ENCODE measurements at regions not wholly inside any gene's neighbourhood (a gene's known extent, or its start where the extent isn't known, plus 50 kb on each side); places are given as distances from the start of the nearest gene placed in this dataset.

GRCh38 chr12:97259098-97259497 is 203.5 kb upstream of the RMST start:
- Histone ChIP-seq H3K36me3 (no peaks in the 10 kb centered on the region), H3K27me3 (no peaks in the 10 kb centered on the region), H3K4me3 (no peak overlapping the region), H3K4me1 (ENCODE audit: insufficient read depth) (no peaks in the 10 kb centered on the region), H3K9me3 (no peaks in the 10 kb centered on the region), H3K27ac (no peak overlapping the region)
- DNase-seq, result no peak
- 57 to 64% (median 58%) methylated on average over 2 of the region's 2 CpGs for WGBS, 3 donors
- no peak for TF ChIP-seq POLR2A (IDR thresholded peaks at IDR 0.05)
- no peak for TF ChIP-seq EP300 (IDR thresholded peaks at IDR 0.05)
- no peak for TF ChIP-seq CTCF (IDR thresholded peaks at IDR 0.05)
- intact Hi-C loops (cut with DNase I), result no loop called here

- H3K36me3 ChIP-seq, result no peaks in the 10 kb centered on the region
- no peak overlapping the region for H3K4me3 ChIP-seq
- H3K4me1 ChIP-seq (ENCODE audit: insufficient read depth), result no peaks in the 10 kb centered on the region
- no peak overlapping the region for H3K27ac ChIP-seq
- intact Hi-C loops (cut with DNase I), result no loop called here
- 85 to 89% (median 88%) methylated on average over 9 of the region's 9 CpGs for WGBS, 3 donors
- no peaks in the 10 kb centered on the region for H3K27me3 ChIP-seq
- TF ChIP-seq EP300 (IDR thresholded peaks at IDR 0.05) (no peak), CTCF (IDR thresholded peaks at IDR 0.05) (no peak), POLR2A (IDR thresholded peaks at IDR 0.05) (no peak)
- H3K9me3 ChIP-seq, result no peaks in the 10 kb centered on the region
- DNase-seq, result no peak
Measured at GRCh38 chr12:97260786-97261185, 201.8 kb upstream of the RMST start.

GRCh38 chr12:97267166-97267565 is 195.4 kb upstream of the RMST start:
- Histone ChIP-seq H3K27ac (no peak overlapping the region), H3K27me3 (no peaks in the 10 kb centered on the region), H3K9me3 (no peaks in the 10 kb centered on the region), H3K4me1 (ENCODE audit: insufficient read depth) (no peaks in the 10 kb centered on the region), H3K4me3 (no peak overlapping the region), H3K36me3 (no peaks in the 10 kb centered on the region)
- no peak for DNase-seq
- intact Hi-C loops (cut with DNase I), result no loop called here
- TF ChIP-seq CTCF (IDR thresholded peaks at IDR 0.05) (no peak), EP300 (IDR thresholded peaks at IDR 0.05) (no peak), POLR2A (IDR thresholded peaks at IDR 0.05) (no peak)

DNA sequence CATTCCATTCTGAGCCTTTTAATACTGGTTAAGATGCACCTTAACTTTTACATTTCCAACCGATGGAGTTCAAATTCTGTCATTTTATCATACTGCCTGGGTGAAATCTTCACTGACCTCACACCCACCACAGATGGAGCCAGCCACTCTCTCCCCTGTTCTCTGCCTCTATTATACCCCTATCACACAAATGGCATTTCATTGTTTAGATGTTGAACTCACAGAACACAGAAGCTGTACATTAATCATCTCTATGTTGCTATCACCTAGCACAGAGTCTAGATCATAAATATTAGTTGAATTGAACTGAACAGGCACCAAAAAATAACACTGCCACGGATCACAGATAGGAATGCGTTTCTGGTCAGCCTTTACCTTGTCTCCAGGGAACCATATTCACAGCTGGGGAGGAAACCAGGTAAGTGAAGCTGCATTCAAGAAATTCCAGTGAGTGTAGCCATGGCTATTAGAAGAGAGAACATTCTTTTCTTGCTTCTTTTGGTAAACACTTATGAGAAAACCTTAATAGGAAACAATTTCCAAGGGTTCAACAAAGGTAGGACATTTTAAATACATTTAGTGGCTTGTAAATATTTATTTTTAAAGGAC is 194.9 kb upstream of the RMST start:
- DNase-seq, result no peak
- TF ChIP-seq POLR2A (IDR thresholded peaks at IDR 0.05), result no peak
- no peak for TF ChIP-seq CTCF (IDR thresholded peaks at IDR 0.05)
- TF ChIP-seq EP300 (IDR thresholded peaks at IDR 0.05), result no peak
- H3K36me3 ChIP-seq, result no peaks in the 10 kb centered on the region
- no peaks in the 10 kb centered on the region for H3K4me1 ChIP-seq (ENCODE audit: insufficient read depth)
- H3K27me3 ChIP-seq, result no peaks in the 10 kb centered on the region
- no peaks in the 10 kb centered on the region for H3K9me3 ChIP-seq
- H3K27ac ChIP-seq, result no peak overlapping the region
- no peak overlapping the region for H3K4me3 ChIP-seq
- 17 to 23% (median 17%) methylated on average over 3 of the region's 3 CpGs for WGBS, 3 donors
- intact Hi-C loops (cut with DNase I), result no loop called here
